Stimulated activated CD8-positive, alpha-beta memory T cell treated with anti-CD3 and anti-CD28 coated beads, Interleukin-4, amount 100 ng/mL, for 48 hours (primary cell): ENCODE measurements at regions not wholly inside any gene's neighbourhood (a gene's known extent, or its start where the extent isn't known, plus 50 kb on each side); places are given as distances from the start of the nearest gene placed in this dataset.
"Not testable (repeated sequence)": the region's sequence is repeated elsewhere in the genome, so short reads cannot be mapped to it uniquely, and the experiment has no call there.

ENCODE experiments used
- DNase-seq: peaks from one replicate; pipeline ENCODE4 v3.0.0-alpha.2; 2020

DNA sequence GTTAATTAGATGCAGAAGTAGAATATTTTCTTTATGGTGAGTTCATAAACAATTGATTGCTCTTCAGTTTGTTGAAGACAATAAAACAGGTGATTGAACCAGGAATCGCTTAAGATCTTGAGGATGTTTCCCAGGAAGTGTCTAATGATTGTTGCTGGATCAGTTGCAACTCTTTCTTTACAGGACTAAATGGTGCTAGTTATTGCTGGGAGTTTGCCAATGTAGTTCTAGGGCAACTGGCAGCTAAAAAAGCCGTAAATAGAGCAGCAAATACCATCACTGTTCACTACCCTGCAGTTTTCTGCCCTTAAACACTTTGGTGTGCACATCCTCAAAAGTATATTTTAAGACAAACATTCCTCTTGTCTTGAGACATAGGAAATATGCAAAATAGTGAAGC, 119.2 kb upstream of the ANK3 start:
- DNase-seq: no peak

- DNase-seq: no peak
Observed at GRCh38 chr10:60508037-60508436, 118.4 kb upstream of the ANK3 start.

- no peak for DNase-seq
Observed at GRCh38 chr10:60502621-60503020, 112.9 kb upstream of the ANK3 start.

DNA sequence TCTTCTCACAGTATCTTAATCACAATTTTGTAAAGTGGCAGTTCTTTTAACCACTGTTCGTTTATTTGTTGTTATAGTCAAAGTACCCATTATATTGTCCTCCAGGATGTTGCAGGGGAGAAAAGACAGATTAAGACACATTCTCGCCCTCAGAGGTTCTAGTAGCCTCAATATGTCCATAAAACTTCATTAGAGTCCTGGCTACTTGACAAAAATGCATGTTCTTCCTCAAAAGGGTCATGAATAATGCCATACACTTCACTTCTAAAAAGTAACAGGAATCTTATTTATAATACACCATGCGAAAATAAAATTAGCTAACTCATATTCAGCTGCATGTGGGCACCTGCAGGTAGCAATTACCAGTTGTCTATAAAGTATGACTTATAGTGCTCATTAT, 109.3 kb upstream of the ANK3 start:
- DNase-seq: no peak

GRCh38 chr10:60497364-60497763, 107.7 kb upstream of the ANK3 start:
- no peak for DNase-seq

GRCh38 chr10:60496181-60496580, 106.5 kb upstream of the ANK3 start:
- DNase-seq: no peak

- DNase-seq: no peak
Observed at GRCh38 chr10:60495338-60496055, 105.8 kb upstream of the ANK3 start.

GRCh38 chr10:60494774-60495173, 105.1 kb upstream of the ANK3 start:
- no peak for DNase-seq

DNA sequence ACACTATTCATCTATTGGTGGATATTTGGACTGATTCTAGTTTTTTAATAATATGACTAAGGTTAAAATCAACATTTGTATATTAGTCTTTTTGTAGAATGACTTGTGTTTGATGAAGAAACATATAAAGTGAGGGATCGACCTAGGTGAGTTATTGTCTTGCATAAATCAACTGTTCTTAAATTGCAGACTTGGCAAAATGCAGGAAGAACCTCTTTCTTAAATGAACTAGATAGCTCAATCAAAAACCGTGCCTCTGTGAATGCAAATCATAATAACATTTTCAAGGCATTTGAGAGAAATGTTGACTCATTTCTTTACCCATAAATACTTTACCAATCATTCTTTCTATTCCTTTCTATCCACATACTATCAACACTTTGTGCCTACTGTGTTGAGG, 101.5 kb upstream of the ANK3 start:
- no peak for DNase-seq

DNA sequence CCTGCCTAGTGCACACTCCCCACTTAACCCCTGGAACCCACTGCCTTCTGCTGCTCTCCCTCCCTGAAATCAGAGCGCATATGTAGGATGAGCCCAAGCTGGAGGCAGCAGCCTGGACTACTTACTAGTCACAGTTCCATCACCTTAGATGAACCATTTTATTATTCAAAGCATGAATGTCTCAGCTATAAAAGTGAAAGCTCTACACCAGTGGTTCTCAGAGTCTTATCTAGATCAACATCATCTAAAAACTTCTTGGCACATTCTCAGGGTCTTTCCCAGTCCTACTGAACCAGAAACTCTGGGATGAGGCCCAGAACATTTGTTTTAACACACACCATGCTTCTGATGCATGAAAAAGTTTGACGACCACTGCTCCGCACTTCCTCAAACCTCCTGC, 100.3 kb upstream of the ANK3 start:
- DNase-seq: no peak

DNA sequence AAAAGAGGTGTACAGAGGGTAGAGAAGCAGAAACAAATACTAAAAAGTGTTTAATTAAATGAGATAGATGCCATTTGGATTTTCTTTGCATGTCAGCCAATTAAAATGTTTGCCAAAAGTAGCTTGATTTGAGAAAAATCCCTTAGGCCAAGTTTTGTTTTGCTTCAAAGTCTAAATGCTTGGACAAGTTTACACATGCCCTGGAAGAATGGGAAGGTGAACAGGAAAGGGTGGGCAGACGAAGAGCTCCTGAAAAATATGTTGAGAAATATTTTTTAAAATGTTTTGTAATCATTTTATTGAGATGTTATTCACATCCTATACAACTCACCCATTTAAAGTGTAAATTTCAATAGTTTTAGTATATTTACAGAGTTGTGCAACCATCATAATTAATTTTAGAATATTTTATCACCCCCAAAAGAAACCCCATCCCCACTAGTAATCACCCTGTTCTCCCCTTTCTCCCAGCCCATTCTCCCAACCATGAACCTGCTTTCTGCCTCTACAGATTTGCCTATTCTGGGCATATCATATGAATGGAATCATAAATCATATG, 98.5 kb upstream of the ANK3 start:
- DNase-seq: no peak

GRCh38 chr10:60487543-60487942, 97.9 kb upstream of the ANK3 start:
- DNase-seq: no peak

GRCh38 chr10:60485025-60485424, 95.3 kb upstream of the ANK3 start:
- DNase-seq: no peak

GRCh38 chr10:60480865-60481563, 91.3 kb upstream of the ANK3 start:
- no peak for DNase-seq

GRCh38 chr10:60479305-60480020, 89.8 kb upstream of the ANK3 start:
- DNase-seq: no peak

DNA sequence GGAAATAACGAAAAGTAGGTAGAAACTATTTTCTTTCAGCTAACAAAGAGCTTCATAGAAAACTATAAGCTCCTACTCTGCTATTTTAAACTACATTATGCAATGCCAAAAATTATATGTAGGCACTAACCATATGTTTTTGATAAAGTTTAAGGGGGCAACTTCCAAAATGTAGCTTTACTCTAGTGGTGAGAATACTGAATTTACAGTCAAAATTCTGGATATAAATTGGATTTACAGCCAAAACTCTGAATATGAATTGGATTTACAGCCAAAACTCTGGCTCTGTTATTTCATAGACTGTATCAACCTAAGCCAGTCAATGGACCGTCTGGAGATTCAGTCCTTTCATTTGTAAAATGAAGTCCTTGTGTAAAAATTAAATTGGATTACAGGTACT, 86.8 kb upstream of the ANK3 start:
- DNase-seq: no peak

DNA sequence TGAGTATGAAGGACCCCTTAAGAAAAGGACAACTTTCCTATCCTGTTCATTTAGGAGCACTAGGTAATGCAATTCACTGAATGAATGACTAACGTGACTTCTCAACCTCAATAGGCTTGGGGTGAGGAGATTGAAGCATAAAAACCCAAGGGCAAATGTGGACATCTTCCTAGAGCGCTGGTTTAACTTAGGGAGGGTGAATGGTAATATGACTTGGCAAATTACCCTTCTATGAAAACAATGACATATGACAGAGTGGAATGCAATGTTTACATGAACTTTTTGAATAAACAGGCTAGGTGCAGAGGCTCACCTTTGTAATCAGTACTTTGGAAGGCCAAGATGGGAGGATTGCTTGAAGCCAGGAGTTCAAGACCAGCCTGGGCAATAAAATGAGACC, 83.9 kb upstream of the ANK3 start:
- no peak for DNase-seq

- no peak for DNase-seq
Observed at GRCh38 chr10:60470091-60470490, 80.4 kb upstream of the ANK3 start.

DNA sequence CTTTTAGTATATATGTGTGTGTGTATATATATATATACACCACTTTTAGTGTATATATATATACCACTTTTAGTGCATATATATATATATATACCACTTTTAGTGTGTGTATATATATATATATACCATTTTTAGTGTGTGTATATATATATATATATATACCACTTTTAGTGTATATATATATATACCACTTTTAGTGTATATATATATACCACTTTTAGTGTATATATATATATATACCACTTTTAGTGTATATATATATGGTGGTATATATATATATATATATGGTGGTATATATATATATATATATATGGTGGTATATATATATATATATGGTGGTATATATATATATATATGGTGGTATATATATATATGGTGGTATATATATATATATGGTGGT, 79.5 kb upstream of the ANK3 start:
- DNase-seq: not testable (repeated sequence)

DNA sequence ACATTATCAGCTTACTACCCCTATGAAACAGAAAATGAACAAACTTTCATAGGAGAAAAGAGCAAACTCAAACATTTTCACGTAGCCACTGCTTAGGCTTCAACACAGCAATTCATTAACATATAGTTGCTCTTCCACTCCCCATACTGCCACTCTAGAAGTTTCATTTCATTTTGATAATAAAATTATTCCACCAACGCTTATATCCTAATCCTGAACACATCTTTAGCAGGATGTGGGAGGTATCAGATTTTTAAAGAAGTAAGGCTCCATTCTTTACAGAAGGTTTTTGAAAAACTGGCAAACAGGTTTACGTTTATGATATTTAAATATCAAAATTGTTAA, 77.5 kb upstream of the ANK3 start:
- DNase-seq: no peak

DNA sequence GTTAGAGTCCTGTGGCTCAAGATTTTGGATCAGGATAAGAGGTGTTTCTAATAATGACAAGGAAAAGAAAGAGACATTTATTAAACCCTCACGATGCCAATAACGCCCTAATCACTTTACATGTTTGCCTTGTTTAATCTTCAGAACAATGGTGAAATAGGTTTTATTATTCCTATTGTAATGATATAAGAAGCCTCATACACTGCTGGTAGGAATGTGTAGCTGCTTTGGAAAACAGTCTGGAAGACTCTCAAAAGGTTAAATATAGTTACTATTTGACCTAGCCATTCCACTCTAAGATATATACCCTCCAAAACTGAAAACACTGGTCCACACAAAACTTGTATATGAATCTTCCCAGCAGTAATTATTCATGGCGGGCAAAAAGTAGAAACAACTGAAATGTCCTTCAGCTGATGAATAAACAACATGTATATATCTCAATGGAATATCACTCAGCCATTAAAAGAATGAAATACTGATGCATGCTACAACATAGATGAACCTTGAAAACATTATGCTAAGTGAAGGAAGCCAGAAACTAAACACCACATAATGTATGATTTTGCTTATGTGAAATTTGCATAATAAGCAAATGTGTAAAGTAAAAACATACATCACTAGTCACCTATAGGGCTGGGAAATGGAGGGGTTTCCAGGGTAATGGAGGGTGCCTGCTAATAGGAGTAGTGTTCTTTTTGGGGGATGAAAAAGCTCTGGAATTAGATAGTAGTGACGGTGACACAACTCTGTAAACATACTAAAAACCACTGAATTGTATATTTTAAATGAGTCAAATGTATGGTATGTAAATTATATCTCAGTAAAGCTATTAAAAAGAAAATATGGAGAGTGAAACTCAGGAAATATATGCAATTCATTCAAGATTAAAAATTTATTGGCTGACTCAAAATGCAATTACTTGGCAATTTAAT, 76.9 kb upstream of the ANK3 start:
- no peak for DNase-seq

DNA sequence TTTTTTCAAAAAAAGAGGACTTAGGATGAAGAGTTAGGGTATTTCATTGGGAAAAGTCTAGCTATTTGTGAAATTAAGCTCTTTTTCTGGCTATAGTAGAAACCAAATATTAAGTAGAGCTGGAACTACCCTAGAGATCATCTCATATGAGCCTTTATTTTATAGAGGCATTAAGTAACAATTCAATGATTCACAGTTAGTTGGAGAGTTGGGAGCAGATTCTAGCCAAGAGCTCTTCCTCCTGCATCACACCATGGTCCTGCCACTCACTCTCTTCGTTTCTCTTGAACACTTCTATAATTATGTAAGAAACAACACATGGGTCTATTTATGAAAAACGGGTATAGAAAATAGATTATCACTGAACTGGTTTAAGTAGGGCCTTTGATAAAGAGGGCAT, 76.1 kb upstream of the ANK3 start:
- no peak for DNase-seq

DNA sequence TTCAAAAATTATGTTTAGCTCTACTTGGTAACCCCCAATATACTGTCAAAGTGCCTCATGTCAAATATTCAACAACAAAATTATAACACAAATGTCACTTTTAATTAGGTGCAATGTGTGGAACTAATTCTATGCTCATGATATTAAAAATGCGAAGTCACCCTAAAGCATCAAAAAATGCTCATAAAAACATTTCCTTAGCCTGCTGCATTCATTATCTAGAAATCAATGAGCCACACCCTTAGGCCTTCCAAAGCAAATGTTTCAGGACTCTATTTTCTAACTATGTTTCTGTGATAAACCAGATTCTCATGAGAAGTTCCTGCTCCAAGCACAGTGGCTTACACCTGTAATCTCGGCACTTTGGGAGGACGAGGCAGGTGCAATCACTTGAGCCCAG, 75.0 kb upstream of the ANK3 start:
- DNase-seq: no peak
